Ishikawa (cell line): ENCODE measurements at regions not wholly inside any gene's neighbourhood (a gene's known extent, or its start where the extent isn't known, plus 50 kb on each side); places are given as distances from the start of the nearest gene placed in this dataset.

ENCODE experiments used
- CEBPB ChIP-seq: IDR thresholded peaks from 2 replicates; pipeline ENCODE4 v1.6.1; 2012
- CREB1 ChIP-seq: IDR thresholded peaks from 2 replicates; pipeline ENCODE4 v1.6.1; 2012; ENCODE audit warnings: low read depth
- EGR1 ChIP-seq: IDR thresholded peaks from 2 replicates; pipeline ENCODE4 v1.6.1; 2012
- EP300 ChIP-seq: IDR thresholded peaks from 2 replicates; pipeline ENCODE4 v1.6.1; 2012; ENCODE audit warnings: borderline replicate concordance
- FOXM1 ChIP-seq: IDR thresholded peaks from 2 replicates; pipeline ENCODE4 v1.6.1; 2012; ENCODE audit warnings: low read depth, borderline replicate concordance
- NFIC ChIP-seq: IDR thresholded peaks from 2 replicates; pipeline ENCODE4 v1.6.1; 2012
- RAD21 ChIP-seq: IDR thresholded peaks from 2 replicates; pipeline ENCODE4 v1.6.1; 2012; ENCODE audit warnings: low read depth
- TAF1 ChIP-seq: IDR thresholded peaks from 2 replicates; pipeline ENCODE4 v1.6.1; 2012; ENCODE audit warnings: low read depth, mild to moderate bottlenecking
- TCF12 ChIP-seq: IDR thresholded peaks from 2 replicates; pipeline ENCODE4 v1.6.1; 2012; ENCODE audit warnings: low read depth
- TEAD4 ChIP-seq: IDR thresholded peaks from 2 replicates; pipeline ENCODE4 v1.6.1; 2012
- YY1 ChIP-seq: IDR thresholded peaks from 2 replicates; pipeline ENCODE4 v1.6.1; 2012; ENCODE audit warnings: low read depth
- ZBTB7A ChIP-seq: IDR thresholded peaks from 2 replicates; pipeline ENCODE4 v1.6.1; 2012; ENCODE audit warnings: low read depth
- TF ChIP-seq, protein P1 (sequence below): IDR thresholded peaks from 2 replicates; pipeline ENCODE4 v1.6.1; 2012
- TF ChIP-seq, protein P2 (sequence below): IDR thresholded peaks from 2 replicates; pipeline ENCODE4 v1.6.1; 2012
- TF ChIP-seq, protein P3 (sequence below): IDR thresholded peaks from 2 replicates; pipeline ENCODE4 v1.6.1; 2012; ENCODE audit warnings: low read depth, mild to moderate bottlenecking

GRCh38 chr15:94066046-94066445, 165.3 kb upstream of the MCTP2 start:
- TF ChIP-seq, protein P1, sequence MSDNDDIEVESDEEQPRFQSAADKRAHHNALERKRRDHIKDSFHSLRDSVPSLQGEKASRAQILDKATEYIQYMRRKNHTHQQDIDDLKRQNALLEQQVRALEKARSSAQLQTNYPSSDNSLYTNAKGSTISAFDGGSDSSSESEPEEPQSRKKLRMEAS, result no peak
- TF ChIP-seq CEBPB (no peak), NFIC (no peak), TEAD4 (no peak), ZBTB7A (no peak)
- TF ChIP-seq, protein P2, sequence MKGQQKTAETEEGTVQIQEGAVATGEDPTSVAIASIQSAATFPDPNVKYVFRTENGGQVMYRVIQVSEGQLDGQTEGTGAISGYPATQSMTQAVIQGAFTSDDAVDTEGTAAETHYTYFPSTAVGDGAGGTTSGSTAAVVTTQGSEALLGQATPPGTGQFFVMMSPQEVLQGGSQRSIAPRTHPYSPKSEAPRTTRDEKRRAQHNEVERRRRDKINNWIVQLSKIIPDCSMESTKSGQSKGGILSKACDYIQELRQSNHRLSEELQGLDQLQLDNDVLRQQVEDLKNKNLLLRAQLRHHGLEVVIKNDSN, result no peak

DNA sequence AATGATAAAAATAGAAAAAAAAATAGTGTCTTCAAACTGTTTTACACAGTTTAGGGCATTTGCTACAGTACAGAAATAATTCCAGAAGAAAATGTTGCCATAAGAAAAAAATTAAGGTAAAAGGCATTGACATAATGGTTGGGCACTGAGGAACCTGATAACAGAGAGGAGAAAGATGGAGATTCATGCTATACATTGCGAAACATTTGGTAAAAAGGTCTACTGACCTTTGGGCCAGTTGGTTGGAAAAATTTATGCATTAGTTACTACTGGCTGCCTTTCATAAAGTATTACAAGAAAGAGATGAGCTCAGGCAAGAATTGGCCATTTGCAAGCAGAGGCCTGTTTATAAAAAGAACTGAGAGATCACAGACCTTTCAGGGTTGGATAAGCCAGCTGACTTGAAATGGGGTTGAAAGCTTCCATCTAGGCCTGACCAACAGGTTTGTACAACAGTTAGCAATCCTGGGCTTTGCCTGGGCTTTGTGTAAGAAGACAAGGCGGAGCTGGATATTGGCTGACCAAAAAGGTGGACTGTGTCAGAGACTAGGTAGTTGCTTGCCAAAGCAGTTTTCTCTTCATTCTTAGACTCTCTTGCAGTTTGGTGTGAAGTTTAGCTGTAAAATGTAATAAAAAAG, 166.6 kb upstream of the MCTP2 start:
- TF ChIP-seq TEAD4 (no peak), EGR1 (no peak)
- TF ChIP-seq, protein P3, sequence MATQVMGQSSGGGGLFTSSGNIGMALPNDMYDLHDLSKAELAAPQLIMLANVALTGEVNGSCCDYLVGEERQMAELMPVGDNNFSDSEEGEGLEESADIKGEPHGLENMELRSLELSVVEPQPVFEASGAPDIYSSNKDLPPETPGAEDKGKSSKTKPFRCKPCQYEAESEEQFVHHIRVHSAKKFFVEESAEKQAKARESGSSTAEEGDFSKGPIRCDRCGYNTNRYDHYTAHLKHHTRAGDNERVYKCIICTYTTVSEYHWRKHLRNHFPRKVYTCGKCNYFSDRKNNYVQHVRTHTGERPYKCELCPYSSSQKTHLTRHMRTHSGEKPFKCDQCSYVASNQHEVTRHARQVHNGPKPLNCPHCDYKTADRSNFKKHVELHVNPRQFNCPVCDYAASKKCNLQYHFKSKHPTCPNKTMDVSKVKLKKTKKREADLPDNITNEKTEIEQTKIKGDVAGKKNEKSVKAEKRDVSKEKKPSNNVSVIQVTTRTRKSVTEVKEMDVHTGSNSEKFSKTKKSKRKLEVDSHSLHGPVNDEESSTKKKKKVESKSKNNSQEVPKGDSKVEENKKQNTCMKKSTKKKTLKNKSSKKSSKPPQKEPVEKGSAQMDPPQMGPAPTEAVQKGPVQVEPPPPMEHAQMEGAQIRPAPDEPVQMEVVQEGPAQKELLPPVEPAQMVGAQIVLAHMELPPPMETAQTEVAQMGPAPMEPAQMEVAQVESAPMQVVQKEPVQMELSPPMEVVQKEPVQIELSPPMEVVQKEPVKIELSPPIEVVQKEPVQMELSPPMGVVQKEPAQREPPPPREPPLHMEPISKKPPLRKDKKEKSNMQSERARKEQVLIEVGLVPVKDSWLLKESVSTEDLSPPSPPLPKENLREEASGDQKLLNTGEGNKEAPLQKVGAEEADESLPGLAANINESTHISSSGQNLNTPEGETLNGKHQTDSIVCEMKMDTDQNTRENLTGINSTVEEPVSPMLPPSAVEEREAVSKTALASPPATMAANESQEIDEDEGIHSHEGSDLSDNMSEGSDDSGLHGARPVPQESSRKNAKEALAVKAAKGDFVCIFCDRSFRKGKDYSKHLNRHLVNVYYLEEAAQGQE, result no peak

- TF ChIP-seq CEBPB (no peak), NFIC (no peak), ZBTB7A (no peak), EP300 (no peak), TAF1 (no peak), EGR1 (no peak), TCF12 (no peak), YY1 (no peak), CREB1 (no peak), RAD21 (no peak), FOXM1 (no peak)
- TF ChIP-seq, protein P1, result no peak
- TF ChIP-seq, protein P3, result no peak
- TF ChIP-seq, protein P2, result no peak
Observed at GRCh38 chr15:94061041-94061440, 170.3 kb upstream of the MCTP2 start.

GRCh38 chr15:94059013-94059587, 172.3 kb upstream of the MCTP2 start:
- no peak for TF ChIP-seq CREB1
- no peak for TF ChIP-seq NFIC
- no peak for TF ChIP-seq EGR1
- no peak for TF ChIP-seq ZBTB7A
- TF ChIP-seq TAF1, result no peak
- no peak for TF ChIP-seq RAD21
- TF ChIP-seq, protein P1, result no peak
- no peak for TF ChIP-seq TCF12

GRCh38 chr15:94057305-94057704, 174.1 kb upstream of the MCTP2 start:
- TF ChIP-seq YY1 (no peak), FOXM1 (no peak), TAF1 (no peak), EP300 (no peak), RAD21 (no peak), EGR1 (no peak), ZBTB7A (no peak), CREB1 (no peak), TCF12 (no peak), CEBPB (no peak), TEAD4 (no peak), NFIC (no peak)
- TF ChIP-seq, protein P3, result no peak
- TF ChIP-seq, protein P2, result no peak
- TF ChIP-seq, protein P1, result no peak
